ENCODE measurements at regions not wholly inside any gene's neighbourhood (a gene's known extent, or its start where the extent isn't known, plus 50 kb on each side); places are given as distances from the start of the nearest gene placed in this dataset.

DNA sequence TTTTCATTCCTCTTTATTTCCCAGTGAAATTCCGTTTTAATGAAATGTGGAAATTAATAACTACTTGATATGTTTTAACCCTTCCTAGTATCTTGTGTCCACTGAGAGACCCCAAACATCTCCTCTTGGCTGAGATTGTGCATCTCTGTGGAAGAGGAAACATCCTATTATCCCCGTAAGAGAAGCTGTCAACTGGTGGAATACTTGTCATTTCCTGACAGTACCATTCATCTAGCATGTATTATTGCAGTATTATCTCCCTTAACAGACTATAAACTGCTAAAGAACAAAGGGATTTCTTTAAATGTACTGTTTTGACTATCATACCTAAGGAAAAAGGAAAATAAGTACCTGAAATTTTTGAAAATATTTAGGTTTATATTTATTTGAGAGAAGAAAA, 277.3 kb upstream of the SLC7A11 start:
- TF ChIP-seq, protein P1, sequence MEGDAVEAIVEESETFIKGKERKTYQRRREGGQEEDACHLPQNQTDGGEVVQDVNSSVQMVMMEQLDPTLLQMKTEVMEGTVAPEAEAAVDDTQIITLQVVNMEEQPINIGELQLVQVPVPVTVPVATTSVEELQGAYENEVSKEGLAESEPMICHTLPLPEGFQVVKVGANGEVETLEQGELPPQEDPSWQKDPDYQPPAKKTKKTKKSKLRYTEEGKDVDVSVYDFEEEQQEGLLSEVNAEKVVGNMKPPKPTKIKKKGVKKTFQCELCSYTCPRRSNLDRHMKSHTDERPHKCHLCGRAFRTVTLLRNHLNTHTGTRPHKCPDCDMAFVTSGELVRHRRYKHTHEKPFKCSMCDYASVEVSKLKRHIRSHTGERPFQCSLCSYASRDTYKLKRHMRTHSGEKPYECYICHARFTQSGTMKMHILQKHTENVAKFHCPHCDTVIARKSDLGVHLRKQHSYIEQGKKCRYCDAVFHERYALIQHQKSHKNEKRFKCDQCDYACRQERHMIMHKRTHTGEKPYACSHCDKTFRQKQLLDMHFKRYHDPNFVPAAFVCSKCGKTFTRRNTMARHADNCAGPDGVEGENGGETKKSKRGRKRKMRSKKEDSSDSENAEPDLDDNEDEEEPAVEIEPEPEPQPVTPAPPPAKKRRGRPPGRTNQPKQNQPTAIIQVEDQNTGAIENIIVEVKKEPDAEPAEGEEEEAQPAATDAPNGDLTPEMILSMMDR (IDR thresholded peaks at IDR 0.05): no peak
- no peak for TF ChIP-seq POLR2A (IDR thresholded peaks at IDR 0.05)

Measured in esophagus squamous epithelium (tissue), 4 donors.